Mesenchymal stem cell (in vitro differentiated cells and primary cell): ENCODE measurements at regions not wholly inside any gene's neighbourhood (a gene's known extent, or its start where the extent isn't known, plus 50 kb on each side); places are given as distances from the start of the nearest gene placed in this dataset.
"Not testable (repeated sequence)": the region's sequence is repeated elsewhere in the genome, so short reads cannot be mapped to it uniquely, and the experiment has no call there.

Experiments
- DNase-seq: peaks from one replicate; pipeline ENCODE4 v3.0.0-alpha.2; 2013
- H2AFZ ChIP-seq: one replicate; pipeline ENCODE4 v1.6.1; 2013; ENCODE audit warnings: low read depth, mild to moderate bottlenecking, control low read depth, inconsistent platforms, low read length, moderate library complexity
- H2AK5ac ChIP-seq: 2 replicates; pipeline ENCODE4 v1.6.1; 2013; ENCODE audit warnings: low read length, moderate library complexity, mild to moderate bottlenecking, inconsistent platforms; ENCODE audit not compliant: severe bottlenecking
- H2BK120ac ChIP-seq: one replicate; pipeline ENCODE4 v1.6.1; 2013; ENCODE audit warnings: low read depth, mild to moderate bottlenecking, inconsistent platforms, low read length, moderate library complexity
- H2BK12ac ChIP-seq, 2 experiments: one replicate each; pipeline ENCODE4 v1.6.1; 2013; ENCODE audit warnings: inconsistent platforms in 2 of 2, low read length in 2 of 2, mild to moderate bottlenecking in 2 of 2, moderate library complexity in 2 of 2, control low read depth in 1 of 2
- H2BK15ac ChIP-seq: one replicate; pipeline ENCODE4 v1.6.1; 2013; ENCODE audit warnings: mild to moderate bottlenecking, low read depth, inconsistent platforms; ENCODE audit not compliant: poor library complexity, severe bottlenecking
- H2BK5ac ChIP-seq: 2 replicates; pipeline ENCODE4 v1.6.1; 2013; ENCODE audit warnings: low read depth, mild to moderate bottlenecking, low read length, control low read depth, inconsistent platforms; ENCODE audit not compliant: poor library complexity, severe bottlenecking
- H3K14ac ChIP-seq, 2 experiments: one replicate each; pipeline ENCODE4 v1.6.1; 2013; ENCODE audit warnings: inconsistent platforms in 2 of 2, low read length in 2 of 2, control low read depth in 1 of 2, mild to moderate bottlenecking in 1 of 2, moderate library complexity in 1 of 2
- H3K18ac ChIP-seq, 2 experiments: one replicate each; pipeline ENCODE4 v1.6.1; 2013; ENCODE audit warnings: inconsistent platforms in 2 of 2, low read length in 2 of 2, control low read depth in 1 of 2, low read depth in 1 of 2, mild to moderate bottlenecking in 1 of 2
- H3K23ac ChIP-seq, 2 experiments: one replicate each; pipeline ENCODE4 v1.6.1; 2013; ENCODE audit warnings: inconsistent platforms in 2 of 2, low read length in 2 of 2, mild to moderate bottlenecking in 2 of 2, moderate library complexity in 2 of 2, control low read depth in 1 of 2
- H3K27ac ChIP-seq: 2 replicates; pipeline ENCODE4 v1.5.1; 2013; ENCODE audit warnings: mild to moderate bottlenecking, moderate library complexity, low read length, control low read depth, inconsistent platforms; ENCODE audit not compliant: poor library complexity, severe bottlenecking
- H3K27me3 ChIP-seq, 2 experiments: 2 replicates each; pipeline versions ENCODE4 v1.6.1 to v1.7.0; 2013; ENCODE audit warnings: low read length in 2 of 2, mild to moderate bottlenecking in 2 of 2, moderate library complexity in 2 of 2, control low read depth in 1 of 2, inconsistent platforms in 1 of 2; ENCODE audit not compliant: control insufficient read depth in 1 of 2, insufficient read depth in 1 of 2
- H3K36me3 ChIP-seq, 2 experiments: 2 replicates each; pipeline versions ENCODE4 v1.6.1 to v1.7.0; 2013; ENCODE audit warnings: low read length in 2 of 2, control low read depth in 1 of 2, inconsistent platforms in 1 of 2, low read depth in 1 of 2, mild to moderate bottlenecking in 1 of 2; ENCODE audit not compliant: insufficient read depth in 2 of 2, control insufficient read depth in 1 of 2
- H3K4ac ChIP-seq, 2 experiments: one replicate each; pipeline ENCODE4 v1.6.1; 2013; ENCODE audit warnings: inconsistent platforms in 2 of 2, low read length in 2 of 2, mild to moderate bottlenecking in 2 of 2, moderate library complexity in 2 of 2, control low read depth in 1 of 2, low read depth in 1 of 2
- H3K4me1 ChIP-seq: 2 replicates; pipeline ENCODE4 v1.6.1; 2013; ENCODE audit warnings: low read depth, low read length, control low read depth; ENCODE audit not compliant: control insufficient read depth, insufficient read depth
- H3K4me2 ChIP-seq: 2 replicates; pipeline ENCODE4 v1.6.1; 2013; ENCODE audit warnings: low read length, mild to moderate bottlenecking, inconsistent platforms; ENCODE audit not compliant: poor library complexity, severe bottlenecking
- H3K4me3 ChIP-seq, 2 experiments: 2 replicates each; pipeline versions ENCODE4 v1.5.1 to v1.7.0; 2013; ENCODE audit warnings: low read length in 2 of 2, mild to moderate bottlenecking in 2 of 2, control low read depth in 1 of 2, low read depth in 1 of 2; ENCODE audit not compliant: insufficient read depth in 1 of 2
- H3K79me1 ChIP-seq: replicated peaks from 2 replicates; pipeline ENCODE4 v1.6.1; 2013; ENCODE audit warnings: mild to moderate bottlenecking, control low read depth, low read length, inconsistent platforms; ENCODE audit not compliant: poor library complexity, severe bottlenecking
- H3K9ac ChIP-seq: 2 replicates; pipeline ENCODE4 v1.7.0; 2013; ENCODE audit warnings: mild to moderate bottlenecking, low read length, moderate library complexity
- H3K9me3 ChIP-seq: 2 replicates; pipeline ENCODE4 v1.7.0; 2013; ENCODE audit warnings: mild to moderate bottlenecking, low read length; ENCODE audit not compliant: control insufficient read depth
- H4K8ac ChIP-seq: one replicate; pipeline ENCODE4 v1.6.1; 2013; ENCODE audit warnings: inconsistent platforms, mild to moderate bottlenecking, low read length, moderate library complexity
- H4K91ac ChIP-seq: one replicate; pipeline ENCODE4 v1.6.1; 2013; ENCODE audit warnings: mild to moderate bottlenecking, low read length, inconsistent platforms
- WGBS: methylation state at CpG from one replicate; pipeline ENCODE4 v1.1.7; 2013; ENCODE audit warnings: mixed read lengths; 5-methylcytosine and 5-hydroxymethylcytosine counted together

DNA sequence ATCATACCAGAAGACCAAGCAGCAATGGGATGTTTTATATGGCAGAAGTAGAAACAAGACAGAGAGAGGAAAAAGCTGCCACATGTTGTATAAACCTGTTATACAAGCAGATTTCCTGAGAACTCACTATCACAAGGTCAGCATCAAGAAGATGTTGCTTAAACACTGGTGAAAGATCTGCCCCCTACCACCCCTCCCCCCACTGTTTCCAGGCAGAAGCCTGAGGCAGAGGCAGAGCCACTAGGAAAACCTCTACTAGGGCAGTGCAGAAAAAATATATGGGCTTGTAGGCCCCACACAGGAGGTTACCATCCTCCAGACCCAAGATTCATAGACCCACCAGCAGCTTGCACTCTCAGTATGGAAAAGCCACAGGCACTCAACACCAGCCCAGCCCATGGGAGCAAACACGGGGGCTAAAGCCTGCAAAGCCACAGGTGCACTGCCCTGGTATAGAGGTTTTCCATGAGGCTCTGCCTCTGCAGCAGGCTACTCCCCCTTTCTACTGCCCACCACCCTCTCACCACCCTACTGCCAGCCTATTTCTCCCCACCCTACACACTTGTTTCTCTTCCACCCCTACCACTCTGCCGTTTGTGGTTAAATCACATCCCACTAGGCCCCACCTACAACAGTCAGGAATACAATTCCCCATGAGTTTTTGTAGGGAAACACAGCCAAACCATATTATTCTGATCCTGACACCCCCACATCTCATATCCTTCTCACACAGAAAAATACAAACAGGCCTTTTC lies 274.2 kb downstream of the POTED start:
- H3K18ac ChIP-seq, H3K27ac ChIP-seq, H2AK5ac ChIP-seq, H2BK15ac ChIP-seq, H3K9ac ChIP-seq, H3K4me1 ChIP-seq, H3K79me1 ChIP-seq, H4K8ac ChIP-seq, H3K9me3 ChIP-seq, DNase-seq, H2AFZ ChIP-seq, H3K27me3 ChIP-seq, H3K4me3 ChIP-seq, H4K91ac ChIP-seq, H3K36me3 ChIP-seq, H3K23ac ChIP-seq, H2BK5ac ChIP-seq, H3K4me2 ChIP-seq, H2BK120ac ChIP-seq, H3K4ac ChIP-seq, H2BK12ac ChIP-seq, H3K14ac ChIP-seq: not testable (repeated sequence)
- WGBS, result 79% methylated on average over 2 of the region's 2 CpGs

DNA sequence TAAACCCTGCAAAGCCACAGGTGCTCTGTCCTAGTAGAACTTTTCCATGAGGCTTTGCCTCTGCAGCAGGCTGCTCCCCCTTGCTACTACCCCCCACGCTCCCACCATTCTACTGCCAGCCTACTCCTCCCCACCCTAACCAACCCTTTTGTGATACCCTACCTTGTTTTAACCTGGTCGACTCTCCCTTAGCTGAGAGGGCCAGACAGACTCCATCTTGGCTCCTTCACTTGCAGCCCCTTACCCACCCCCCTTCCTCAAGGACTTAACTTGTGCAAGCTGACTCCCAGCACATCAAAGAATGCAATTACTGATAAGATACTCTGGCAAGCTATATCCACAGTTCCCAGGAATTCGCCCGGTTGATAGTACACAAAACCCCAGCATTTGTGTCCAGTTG lies 267.9 kb downstream of the POTED start:
- H3K23ac ChIP-seq, H3K4ac ChIP-seq, H3K4me1 ChIP-seq, H2BK5ac ChIP-seq, H3K9ac ChIP-seq, H3K27ac ChIP-seq, H3K27me3 ChIP-seq, H2BK12ac ChIP-seq, H3K14ac ChIP-seq, H2AFZ ChIP-seq, DNase-seq, H3K18ac ChIP-seq, H2BK120ac ChIP-seq, H2AK5ac ChIP-seq, H3K79me1 ChIP-seq, H2BK15ac ChIP-seq, H3K9me3 ChIP-seq, H4K91ac ChIP-seq, H3K36me3 ChIP-seq, H4K8ac ChIP-seq, H3K4me3 ChIP-seq, H3K4me2 ChIP-seq: not testable (repeated sequence)
- 49% methylated on average over 4 of the region's 4 CpGs for WGBS

DNA sequence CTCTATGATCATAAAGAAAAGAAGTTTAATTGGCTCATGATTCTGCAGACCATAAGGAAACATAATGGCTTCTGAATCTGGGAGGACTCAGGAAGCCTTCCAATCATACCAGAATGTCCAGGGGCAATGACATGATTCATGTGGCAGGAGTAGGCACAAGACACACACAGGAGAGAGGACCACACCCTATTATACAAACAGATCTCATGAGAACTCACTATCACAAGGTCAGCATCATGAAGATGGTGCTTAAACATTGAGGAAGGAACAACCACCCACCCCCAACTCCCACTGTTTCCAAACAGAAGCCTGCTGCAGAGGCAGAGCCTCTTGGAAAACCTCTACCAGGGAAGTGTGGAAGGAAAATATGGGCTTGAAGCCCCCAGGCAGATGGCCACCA lies 267.4 kb downstream of the POTED start:
- not testable (repeated sequence) for H3K27me3 ChIP-seq, H2BK15ac ChIP-seq, H3K36me3 ChIP-seq, H3K23ac ChIP-seq, H3K9ac ChIP-seq, H4K8ac ChIP-seq, H2AK5ac ChIP-seq, H3K27ac ChIP-seq, H3K9me3 ChIP-seq, DNase-seq, H2BK12ac ChIP-seq, H3K79me1 ChIP-seq, H3K4ac ChIP-seq, H4K91ac ChIP-seq, H3K4me2 ChIP-seq, H3K4me3 ChIP-seq, H2AFZ ChIP-seq, H2BK5ac ChIP-seq, H3K14ac ChIP-seq, H3K18ac ChIP-seq, H2BK120ac ChIP-seq, H3K4me1 ChIP-seq

DNA sequence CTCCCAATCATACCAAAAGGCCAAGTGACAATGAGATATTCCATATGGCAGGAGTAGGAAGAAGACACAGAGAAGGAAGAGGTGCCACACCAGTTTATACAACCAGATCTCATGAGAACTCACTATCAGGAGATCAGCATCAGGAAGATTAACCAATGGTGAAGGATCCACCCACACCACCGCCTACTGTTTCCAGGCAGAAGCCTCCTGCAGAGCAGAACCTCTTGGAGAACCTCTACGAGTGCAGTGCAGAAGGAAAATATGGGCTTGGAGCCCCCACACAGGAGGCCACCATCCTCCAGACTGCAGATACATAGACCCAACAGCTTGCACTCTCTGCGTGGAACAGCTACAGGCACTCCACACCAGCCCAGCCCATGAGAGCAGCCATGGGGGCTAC lies 264.4 kb downstream of the POTED start:
- not testable (repeated sequence) for H3K9me3 ChIP-seq, H4K91ac ChIP-seq, H2AK5ac ChIP-seq, H3K4me2 ChIP-seq, H2BK12ac ChIP-seq, H2BK15ac ChIP-seq, H2BK120ac ChIP-seq, H3K14ac ChIP-seq, H3K23ac ChIP-seq, H3K9ac ChIP-seq, H3K18ac ChIP-seq, H3K36me3 ChIP-seq, H4K8ac ChIP-seq, H3K27ac ChIP-seq, H3K79me1 ChIP-seq, H3K4me1 ChIP-seq, H2AFZ ChIP-seq, H2BK5ac ChIP-seq, H3K4ac ChIP-seq, H3K27me3 ChIP-seq, H3K4me3 ChIP-seq, DNase-seq
- 62% methylated on average over 3 of the region's 3 CpGs for WGBS
